Kidney epithelial cell (primary cell): ENCODE measurements at regions not wholly inside any gene's neighbourhood (a gene's known extent, or its start where the extent isn't known, plus 50 kb on each side); places are given as distances from the start of the nearest gene placed in this dataset.
A peak's percentile ranks its signal among the peaks of the same experiment; 100 is the strongest.

Source experiments
- DNase-seq: peaks from one replicate; pipeline ENCODE4 v3.0.0-alpha.2; 2010; ENCODE audit warnings: low read depth
- H3K27me3 ChIP-seq: 2 replicates; pipeline ENCODE4 v1.6.0; 2011; ENCODE audit warnings: low read length; ENCODE audit not compliant: control insufficient read depth, insufficient read depth
- H3K36me3 ChIP-seq: 2 replicates; pipeline ENCODE4 v1.5.1; 2011; ENCODE audit warnings: low read length; ENCODE audit not compliant: control insufficient read depth, insufficient read depth
- H3K4me3 ChIP-seq: 2 replicates; pipeline ENCODE4 v1.5.1; 2011; ENCODE audit warnings: low read depth, mild to moderate bottlenecking, control low read depth, low read length
- CTCF ChIP-seq: IDR thresholded peaks from 2 replicates; pipeline ENCODE4 v1.5.1; 2011; ENCODE audit warnings: mild to moderate bottlenecking, moderate library complexity, low read length, control low read depth, inconsistent platforms; ENCODE audit not compliant: insufficient read depth, poor library complexity, severe bottlenecking

GRCh38 chr6:27688014-27688586, 215.2 kb upstream of the ZNF184 start:
- no peaks in the 10 kb centered on the region for H3K27me3 ChIP-seq
- TF ChIP-seq CTCF = no peak
- H3K4me3 ChIP-seq = peak overlapping the region; percentile 54
- H3K36me3 ChIP-seq = no peaks in the 10 kb centered on the region
- no peak for DNase-seq

- no peak for DNase-seq
- H3K27me3 ChIP-seq = no peaks in the 10 kb centered on the region
- peak overlapping the region; percentile 54 for H3K4me3 ChIP-seq
- peak; percentile 76 for TF ChIP-seq CTCF
- no peaks in the 10 kb centered on the region for H3K36me3 ChIP-seq
These were observed 214.5 kb upstream of the ZNF184 start for GRCh38 chr6:27687154-27688013.

- Histone ChIP-seq H3K36me3 (no peaks in the 10 kb centered on the region), H3K27me3 (peaks cover 3% of the 10 kb centered on the region), H3K4me3 (no peak overlapping the region)
- no peak for DNase-seq
- TF ChIP-seq CTCF = no peak
These were observed 212.4 kb upstream of the ZNF184 start for GRCh38 chr6:27685279-27685678.

- no peak for DNase-seq
- no peaks in the 10 kb centered on the region for H3K36me3 ChIP-seq
- TF ChIP-seq CTCF = no peak
These were observed 211.6 kb upstream of the ZNF184 start for GRCh38 chr6:27684264-27685211.

GRCh38 chr6:27679964-27680694, 207.2 kb upstream of the ZNF184 start:
- Histone ChIP-seq H3K4me3 (peak overlapping the region; percentile 13), H3K36me3 (no peaks in the 10 kb centered on the region), H3K27me3 (peaks cover 25% of the 10 kb centered on the region)
- no peak for DNase-seq
- no peak for TF ChIP-seq CTCF

More at GRCh38 chr6:27684264-27685211, 211.6 kb upstream of the ZNF184 start:
- no peak overlapping the region for H3K4me3 ChIP-seq
- peaks cover 10% of the 10 kb centered on the region for H3K27me3 ChIP-seq
